ENCODE measurements at regions not wholly inside any gene's neighbourhood (a gene's known extent, or its start where the extent isn't known, plus 50 kb on each side); places are given as distances from the start of the nearest gene placed in this dataset.

- DNase-seq, result no peak
Observed at GRCh38 chr10:88086187-88086960, 222.9 kb downstream of the PTEN start.

GRCh38 chr10:88088441-88089340 is 225.3 kb downstream of the PTEN start:
- no peak for DNase-seq

- DNase-seq, result no peak
Observed at GRCh38 chr10:88089498-88089897, 226.1 kb downstream of the PTEN start.

- DNase-seq, result no peak
Observed at GRCh38 chr10:88090568-88091214, 227.3 kb downstream of the PTEN start.

- no peak for DNase-seq
Observed at GRCh38 chr10:88091490-88092061, 228.2 kb downstream of the PTEN start.

- DNase-seq, result no peak
Observed at GRCh38 chr10:88092265-88092664, 228.8 kb downstream of the PTEN start.

GRCh38 chr10:88092973-88093372 is 229.5 kb downstream of the PTEN start:
- no peak for DNase-seq

- DNase-seq, result no peak
Observed at GRCh38 chr10:88094795-88095194, 231.4 kb downstream of the PTEN start.

- DNase-seq, result no peak
Observed at GRCh38 chr10:88095223-88095721, 231.8 kb downstream of the PTEN start.

GRCh38 chr10:88095778-88096431 is 232.5 kb downstream of the PTEN start:
- DNase-seq, result no peak

GRCh38 chr10:88097092-88097516 is 233.7 kb downstream of the PTEN start:
- no peak for DNase-seq

- DNase-seq, result no peak
Observed at GRCh38 chr10:88097536-88097935, 234.1 kb downstream of the PTEN start.

- no peak for DNase-seq
Observed at GRCh38 chr10:88100281-88100680, 236.9 kb downstream of the PTEN start.

GRCh38 chr10:88101666-88102065 is 238.2 kb downstream of the PTEN start:
- no peak for DNase-seq

GRCh38 chr10:88103576-88103975 is 240.2 kb downstream of the PTEN start:
- DNase-seq, result no peak

- DNase-seq, result no peak
Observed at GRCh38 chr10:88104223-88104622, 240.8 kb downstream of the PTEN start.

- DNase-seq, result peak; percentile 51
Observed at GRCh38 chr10:88106366-88106765, 242.9 kb downstream of the PTEN start.

- DNase-seq, result no peak
Observed at GRCh38 chr10:88107296-88108097, 244.1 kb downstream of the PTEN start.

GRCh38 chr10:88108115-88108610 is 244.7 kb downstream of the PTEN start:
- peak; percentile 92 for DNase-seq

GRCh38 chr10:88110355-88110754 is 246.9 kb downstream of the PTEN start:
- no peak for DNase-seq

GRCh38 chr10:88110822-88111221 is 247.4 kb downstream of the PTEN start:
- no peak for DNase-seq

Measured in KG1 (cell line).